Endothelial cell of umbilical vein (primary cell): ENCODE measurements at regions not wholly inside any gene's neighbourhood (a gene's known extent, or its start where the extent isn't known, plus 50 kb on each side); places are given as distances from the start of the nearest gene placed in this dataset.

Experiments used
- BruUV-seq: library from RNA; stranded (reverse); fragments of 400-500 nt; replicated peaks from 2 replicates; lab custom pipeline; 2021; lab: Mats Ljungman, UMichigan
- CTCF ChIA-PET: fragments of 300-600, 350-600 bp; sonication (Branson Sonifier 250); formaldehyde crosslinking; loops from one replicate; lab custom pipeline; 2021; ENCODE audit warnings: antibody characterized with exemption, inconsistent platforms; lab: Charles Lee
- POLR2A ChIA-PET: fragments of 300-600, 350-600 bp; sonication (Branson Sonifier 250); formaldehyde crosslinking; loops from one replicate; lab custom pipeline; 2021; ENCODE audit warnings: antibody characterized with exemption, inconsistent platforms; lab: Charles Lee
- DNase-seq: peaks from one replicate; pipeline ENCODE4 v3.0.0-alpha.2; 2011; ENCODE audit warnings: low read depth, low spot score
- FAIRE-seq: peaks from 2 replicates; lab custom pipeline; 2011; peaks lifted over from hg19 to GRCh38; lab: Jason Lieb, UNC
- H2AFZ ChIP-seq: 2 replicates; pipeline ENCODE4 v1.6.0; 2012; ENCODE audit warnings: low read depth, low read length, control low read depth, inconsistent platforms
- H3K27ac ChIP-seq: 2 replicates; pipeline ENCODE4 v1.5.1; 2011; ENCODE audit warnings: low read depth, mild to moderate bottlenecking, control low read depth, low read length, moderate library complexity; ENCODE audit not compliant: insufficient read depth
- H3K27me3 ChIP-seq, 2 experiments: 2 replicates each; pipeline versions ENCODE4 v1.6.0 to v1.6.1; 2011; ENCODE audit warnings: low read length in 2 of 2, mixed read lengths in 1 of 2; ENCODE audit not compliant: control insufficient read depth in 2 of 2, insufficient read depth in 2 of 2
- H3K36me3 ChIP-seq, 2 experiments: 2 replicates in 1 of 2; 3 replicates in 1 of 2; pipeline ENCODE4 v1.5.1; 2011; ENCODE audit warnings: low read length in 2 of 2, mild to moderate bottlenecking in 1 of 2, moderate library complexity in 1 of 2; ENCODE audit not compliant: control insufficient read depth in 2 of 2, insufficient read depth in 2 of 2; ENCODE audit errors: extremely low read depth in 1 of 2
- H3K4me1 ChIP-seq: 3 replicates; pipeline ENCODE4 v1.5.1; 2011; ENCODE audit warnings: mild to moderate bottlenecking, low read length; ENCODE audit not compliant: control insufficient read depth, insufficient read depth; ENCODE audit errors: extremely low read depth
- H3K4me2 ChIP-seq: 2 replicates; pipeline ENCODE4 v1.6.1; 2011; ENCODE audit warnings: low read length, control low read depth, mixed read lengths; ENCODE audit not compliant: insufficient read depth
- H3K4me3 ChIP-seq, 3 experiments: fragments of 200-600 bp in 1 of 3; sonication (generic), shearing (Covaris generic) in 1 of 3; replicated peaks in 1 of 3; 2 replicates each; pipeline ENCODE4 v1.5.1; 2011 to 2016; ENCODE audit warnings: control low read depth in 3 of 3, low read length in 3 of 3, mild to moderate bottlenecking in 2 of 3, inconsistent platforms in 1 of 3, low read depth in 1 of 3, moderate library complexity in 1 of 3; ENCODE audit not compliant: insufficient read depth in 1 of 3
- H3K79me2 ChIP-seq: 2 replicates; pipeline ENCODE4 v1.6.0; 2012; ENCODE audit warnings: low read length, inconsistent platforms; ENCODE audit not compliant: control insufficient read depth, insufficient read depth
- H3K9ac ChIP-seq: replicated peaks from 2 replicates; pipeline ENCODE3; 2011; ENCODE audit warnings: low read length, control low read depth; ENCODE audit not compliant: insufficient read depth; ENCODE audit errors: extremely low read depth
- H3K9me1 ChIP-seq: replicated peaks from 3 replicates; pipeline ENCODE4 v1.6.0; 2011; ENCODE audit warnings: mild to moderate bottlenecking, low read length; ENCODE audit not compliant: control insufficient read depth, insufficient read depth; ENCODE audit errors: extremely low read depth
- H3K9me3 ChIP-seq: replicated peaks from 2 replicates; pipeline ENCODE4 v1.5.1; 2012; ENCODE audit warnings: low read length, inconsistent platforms; ENCODE audit not compliant: control insufficient read depth, insufficient read depth
- H4K20me1 ChIP-seq: replicated peaks from 2 replicates; pipeline ENCODE3; 2011; ENCODE audit warnings: mild to moderate bottlenecking, low read length; ENCODE audit not compliant: control insufficient read depth, insufficient read depth; ENCODE audit errors: extremely low read depth
- EZH2 ChIP-seq: IDR thresholded peaks from 2 replicates; pipeline ENCODE4 v1.6.1; 2012; ENCODE audit warnings: borderline replicate concordance, low read depth, mild to moderate bottlenecking, moderate library complexity, low read length, inconsistent platforms; ENCODE audit not compliant: severe bottlenecking
- FOS ChIP-seq: IDR thresholded peaks from 2 replicates; pipeline ENCODE4 v1.6.1; 2011; ENCODE audit warnings: mild to moderate bottlenecking, low read length, moderate library complexity, borderline replicate concordance; ENCODE audit not compliant: insufficient read depth
- GATA2 ChIP-seq: IDR thresholded peaks from 2 replicates; pipeline ENCODE4 v1.7.0; 2011; ENCODE audit warnings: low read depth, mild to moderate bottlenecking, moderate library complexity, mixed read lengths, low read length; ENCODE audit not compliant: insufficient read length, insufficient read depth
- JUN ChIP-seq: IDR thresholded peaks from 2 replicates; pipeline ENCODE4 v1.6.1; 2011; ENCODE audit warnings: borderline replicate concordance, low read depth; ENCODE audit not compliant: insufficient read length, insufficient read depth
- MYC ChIP-seq: IDR thresholded peaks from one replicate; pipeline ENCODE4 v1.6.1; 2011; ENCODE audit warnings: mild to moderate bottlenecking, low read depth, low read length
- POLR2A ChIP-seq: IDR thresholded peaks from 2 replicates; pipeline ENCODE4 v1.6.1; 2012; ENCODE audit warnings: low read depth, mild to moderate bottlenecking, control low read depth, low read length
- POLR2AphosphoS5 ChIP-seq: IDR thresholded peaks from 2 replicates; pipeline ENCODE4 v1.6.1; 2012; ENCODE audit warnings: low read depth, mild to moderate bottlenecking, control low read depth, low read length, moderate library complexity; ENCODE audit not compliant: insufficient read depth
- dilution Hi-C: fragments of 300-500 bp; cut with MboI; formaldehyde crosslinking; loops from one replicate; pipeline ENCODE4 v1.15.0; 2019; ENCODE audit warnings: low sequenced_read_pairs; ENCODE audit not compliant: extremely low pct_ligation_motif_present
- intact Hi-C: fragments of 100-400 bp; cut with micrococcal nuclease; formaldehyde crosslinking; loops from one replicate; pipeline ENCODE4 v1.10.0; 2022
- TF ChIP-seq, protein P1 (sequence below), 2 donors: IDR thresholded peaks; 1 replicate in 1 of 2; 2 replicates in 1 of 2; pipeline ENCODE4 v1.5.1; 2011; ENCODE audit warnings: low read length in 2 of 2, mild to moderate bottlenecking in 2 of 2, moderate library complexity in 2 of 2, control low read depth in 1 of 2, inconsistent platforms in 1 of 2, low read depth in 1 of 2; ENCODE audit not compliant: insufficient read depth in 1 of 2; ENCODE audit errors: extremely low read depth in 1 of 2
- TF ChIP-seq, protein P2 (sequence below): IDR thresholded peaks from 2 replicates; pipeline ENCODE4 v1.6.1; 2011; ENCODE audit not compliant: insufficient read depth, insufficient read length

DNA sequence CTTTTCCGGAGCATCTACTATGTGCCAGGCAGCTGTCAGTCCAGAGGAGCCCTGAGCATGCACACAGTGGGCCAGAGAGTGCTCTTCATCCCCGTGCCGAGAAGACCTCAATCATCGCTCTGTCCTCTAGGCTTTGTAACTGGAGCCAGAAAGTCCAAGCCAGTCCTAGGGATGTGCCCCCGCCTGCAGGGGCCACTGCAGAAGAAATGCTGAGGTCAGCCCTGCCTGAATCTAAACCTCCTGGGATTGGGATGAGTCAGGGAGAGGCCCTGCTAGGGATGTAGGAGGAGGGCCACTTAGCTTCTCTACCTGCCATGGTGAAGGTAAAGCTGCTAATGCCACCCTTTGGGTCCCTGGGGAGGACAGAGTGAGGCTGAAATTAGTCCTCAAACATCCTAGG is 146.8 kb downstream of the CDC5L start:
- no peak for FAIRE-seq
- dilution Hi-C loops, result no loop called here

More for the DNA sequence above, 146.8 kb downstream of the CDC5L start:
- H3K4me2 ChIP-seq, result no peak overlapping the region
- no peaks in the 10 kb centered on the region for H3K27me3 ChIP-seq
- H3K27ac ChIP-seq, result no peak overlapping the region
- H3K36me3 ChIP-seq, result no peaks in the 10 kb centered on the region
- intact Hi-C loops, result no loop called here
- CTCF ChIA-PET, result interaction anchor here (1.2 kb wide), 2 partner anchors 59 to 1396 kb away, joined by 3 to 5 read pairs; no protein-coding TSS in a partner anchor
- H3K9me1 ChIP-seq, result no peaks in the 10 kb centered on the region
- no peaks in the 10 kb centered on the region for H3K79me2 ChIP-seq
- POLR2A ChIA-PET, result no interaction called here
- no TSS peak for BruUV-seq
- H3K4me3 ChIP-seq, result no peak overlapping the region
- no peak overlapping the region for H3K9ac ChIP-seq
- no peaks in the 10 kb centered on the region for H3K9me3 ChIP-seq
- no peak overlapping the region for H2AFZ ChIP-seq
- H3K4me1 ChIP-seq, result no peaks in the 10 kb centered on the region
- H4K20me1 ChIP-seq, result no peaks in the 10 kb centered on the region
- DNase-seq, result no peak
- TF ChIP-seq EZH2 (no peak), MYC (no peak), POLR2AphosphoS5 (no peak), POLR2A (no peak), GATA2 (no peak), FOS (no peak), JUN (no peak)
- TF ChIP-seq, protein P1, sequence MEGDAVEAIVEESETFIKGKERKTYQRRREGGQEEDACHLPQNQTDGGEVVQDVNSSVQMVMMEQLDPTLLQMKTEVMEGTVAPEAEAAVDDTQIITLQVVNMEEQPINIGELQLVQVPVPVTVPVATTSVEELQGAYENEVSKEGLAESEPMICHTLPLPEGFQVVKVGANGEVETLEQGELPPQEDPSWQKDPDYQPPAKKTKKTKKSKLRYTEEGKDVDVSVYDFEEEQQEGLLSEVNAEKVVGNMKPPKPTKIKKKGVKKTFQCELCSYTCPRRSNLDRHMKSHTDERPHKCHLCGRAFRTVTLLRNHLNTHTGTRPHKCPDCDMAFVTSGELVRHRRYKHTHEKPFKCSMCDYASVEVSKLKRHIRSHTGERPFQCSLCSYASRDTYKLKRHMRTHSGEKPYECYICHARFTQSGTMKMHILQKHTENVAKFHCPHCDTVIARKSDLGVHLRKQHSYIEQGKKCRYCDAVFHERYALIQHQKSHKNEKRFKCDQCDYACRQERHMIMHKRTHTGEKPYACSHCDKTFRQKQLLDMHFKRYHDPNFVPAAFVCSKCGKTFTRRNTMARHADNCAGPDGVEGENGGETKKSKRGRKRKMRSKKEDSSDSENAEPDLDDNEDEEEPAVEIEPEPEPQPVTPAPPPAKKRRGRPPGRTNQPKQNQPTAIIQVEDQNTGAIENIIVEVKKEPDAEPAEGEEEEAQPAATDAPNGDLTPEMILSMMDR (IDR thresholded peaks at IDR 0.05; ENCODE audit: extremely low read depth in 1 of 2, insufficient read depth in 1 of 2, low read depth in 1 of 2, low read length in 2 of 2), result no peak
- TF ChIP-seq, protein P2, sequence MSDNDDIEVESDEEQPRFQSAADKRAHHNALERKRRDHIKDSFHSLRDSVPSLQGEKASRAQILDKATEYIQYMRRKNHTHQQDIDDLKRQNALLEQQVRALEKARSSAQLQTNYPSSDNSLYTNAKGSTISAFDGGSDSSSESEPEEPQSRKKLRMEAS, result no peak
